GM18909 (cell line): ENCODE measurements at regions not wholly inside any gene's neighbourhood (a gene's known extent, or its start where the extent isn't known, plus 50 kb on each side); places are given as distances from the start of the nearest gene placed in this dataset.

ENCODE experiments used
- ATAC-seq: cut with Tn5 transposase; IDR thresholded peaks from one replicate; pipeline ENCODE4 v1.9.1; 2021; ENCODE audit warnings: mild to moderate bottlenecking; ENCODE audit not compliant: unreplicated experiment, poor library complexity

- ATAC-seq: no peak
These were observed 85.0 kb downstream of the LLPH start for GRCh38 chr12:66045506-66045905.

GRCh38 chr12:66044731-66045130 lies 85.8 kb downstream of the LLPH start:
- ATAC-seq: no peak

GRCh38 chr12:66043035-66043434 lies 87.5 kb downstream of the LLPH start:
- no peak for ATAC-seq

- no peak for ATAC-seq
These were observed 88.7 kb downstream of the LLPH start for GRCh38 chr12:66041651-66042363.

GRCh38 chr12:66036317-66036716 lies 94.2 kb downstream of the LLPH start:
- ATAC-seq: no peak

GRCh38 chr12:66035288-66035966 lies 95.1 kb downstream of the LLPH start:
- ATAC-seq: no peak

GRCh38 chr12:66033151-66033550 lies 97.4 kb downstream of the LLPH start:
- ATAC-seq: no peak

GRCh38 chr12:66032739-66033138 lies 97.8 kb downstream of the LLPH start:
- no peak for ATAC-seq

GRCh38 chr12:66030217-66030781 lies 100.3 kb downstream of the LLPH start:
- ATAC-seq: no peak

GRCh38 chr12:66028390-66028789 lies 102.2 kb downstream of the LLPH start:
- ATAC-seq: no peak

GRCh38 chr12:66025477-66025876 lies 105.1 kb downstream of the LLPH start:
- no peak for ATAC-seq

- no peak for ATAC-seq
These were observed 105.6 kb downstream of the LLPH start for GRCh38 chr12:66024949-66025348.

- ATAC-seq: no peak
These were observed 110.1 kb downstream of the LLPH start for GRCh38 chr12:66020481-66020880.

GRCh38 chr12:66017736-66018135 lies 112.8 kb downstream of the LLPH start:
- no peak for ATAC-seq
